ENCODE measurements at regions not wholly inside any gene's neighbourhood (a gene's known extent, or its start where the extent isn't known, plus 50 kb on each side); places are given as distances from the start of the nearest gene placed in this dataset.

GRCh38 chr12:24206621-24207020 is 257.2 kb upstream of the SOX5 start:
- H3K9ac ChIP-seq (ENCODE audit: low read length) = no peak overlapping the region
- H3K4me1 ChIP-seq (ENCODE audit: control insufficient read depth, insufficient read depth, low read length) = no peaks in the 10 kb centered on the region
- H3K27me3 ChIP-seq (ENCODE audit: control insufficient read depth, insufficient read depth, low read length) = no peaks in the 10 kb centered on the region
- no peak overlapping the region for H3K27ac ChIP-seq (ENCODE audit: low read depth, low read length)
- H3K36me3 ChIP-seq (ENCODE audit: control insufficient read depth, insufficient read depth, low read length) = no peaks in the 10 kb centered on the region
- H3K4me3 ChIP-seq (ENCODE audit: low read length) = no peak overlapping the region

- no peaks in the 10 kb centered on the region for H3K4me1 ChIP-seq (ENCODE audit: control insufficient read depth, insufficient read depth, low read length)
- no peak overlapping the region for H3K27ac ChIP-seq (ENCODE audit: low read depth, low read length)
- no peak overlapping the region for H3K4me3 ChIP-seq (ENCODE audit: low read length)
- H3K9ac ChIP-seq (ENCODE audit: low read length) = no peak overlapping the region
- H3K27me3 ChIP-seq (ENCODE audit: control insufficient read depth, insufficient read depth, low read length) = no peaks in the 10 kb centered on the region
- no peaks in the 10 kb centered on the region for H3K36me3 ChIP-seq (ENCODE audit: control insufficient read depth, insufficient read depth, low read length)
Measured at GRCh38 chr12:24201258-24201970, 251.9 kb upstream of the SOX5 start.

- H3K27ac ChIP-seq (ENCODE audit: low read depth, low read length) = no peak overlapping the region
- no peak overlapping the region for H3K9ac ChIP-seq (ENCODE audit: low read length)
- H3K27me3 ChIP-seq (ENCODE audit: control insufficient read depth, insufficient read depth, low read length) = no peaks in the 10 kb centered on the region
- no peaks in the 10 kb centered on the region for H3K36me3 ChIP-seq (ENCODE audit: control insufficient read depth, insufficient read depth, low read length)
- no peaks in the 10 kb centered on the region for H3K4me1 ChIP-seq (ENCODE audit: control insufficient read depth, insufficient read depth, low read length)
- no peak overlapping the region for H3K4me3 ChIP-seq (ENCODE audit: low read length)
Measured at GRCh38 chr12:24200010-24200409, 250.5 kb upstream of the SOX5 start.

GRCh38 chr12:24198936-24199671 is 249.6 kb upstream of the SOX5 start:
- Histone ChIP-seq H3K9ac (ENCODE audit: low read length) (no peak overlapping the region), H3K4me1 (ENCODE audit: control insufficient read depth, insufficient read depth, low read length) (no peaks in the 10 kb centered on the region), H3K27me3 (ENCODE audit: control insufficient read depth, insufficient read depth, low read length) (no peaks in the 10 kb centered on the region), H3K36me3 (ENCODE audit: control insufficient read depth, insufficient read depth, low read length) (no peaks in the 10 kb centered on the region), H3K4me3 (ENCODE audit: low read length) (no peak overlapping the region), H3K27ac (ENCODE audit: low read depth, low read length) (no peak overlapping the region)

- no peak overlapping the region for H3K27ac ChIP-seq (ENCODE audit: low read depth, low read length)
- H3K27me3 ChIP-seq (ENCODE audit: control insufficient read depth, insufficient read depth, low read length) = no peaks in the 10 kb centered on the region
- no peak overlapping the region for H3K4me3 ChIP-seq (ENCODE audit: low read length)
- H3K36me3 ChIP-seq (ENCODE audit: control insufficient read depth, insufficient read depth, low read length) = no peaks in the 10 kb centered on the region
- H3K9ac ChIP-seq (ENCODE audit: low read length) = no peak overlapping the region
- H3K4me1 ChIP-seq (ENCODE audit: control insufficient read depth, insufficient read depth, low read length) = no peaks in the 10 kb centered on the region
Measured at GRCh38 chr12:24198070-24198469, 248.6 kb upstream of the SOX5 start.

GRCh38 chr12:24197532-24197931 is 248.1 kb upstream of the SOX5 start:
- Histone ChIP-seq H3K4me3 (ENCODE audit: low read length) (no peak overlapping the region), H3K27me3 (ENCODE audit: control insufficient read depth, insufficient read depth, low read length) (no peaks in the 10 kb centered on the region), H3K27ac (ENCODE audit: low read depth, low read length) (no peak overlapping the region), H3K9ac (ENCODE audit: low read length) (no peak overlapping the region), H3K4me1 (ENCODE audit: control insufficient read depth, insufficient read depth, low read length) (no peaks in the 10 kb centered on the region), H3K36me3 (ENCODE audit: control insufficient read depth, insufficient read depth, low read length) (no peaks in the 10 kb centered on the region)

GRCh38 chr12:24195063-24195462 is 245.6 kb upstream of the SOX5 start:
- H3K27me3 ChIP-seq (ENCODE audit: control insufficient read depth, insufficient read depth, low read length) = no peaks in the 10 kb centered on the region

GRCh38 chr12:24191117-24191516 is 241.6 kb upstream of the SOX5 start:
- Histone ChIP-seq H3K9ac (ENCODE audit: low read length) (no peak overlapping the region), H3K27ac (ENCODE audit: low read depth, low read length) (no peak overlapping the region), H3K27me3 (ENCODE audit: control insufficient read depth, insufficient read depth, low read length) (no peaks in the 10 kb centered on the region), H3K4me3 (ENCODE audit: low read length) (no peak overlapping the region), H3K4me1 (ENCODE audit: control insufficient read depth, insufficient read depth, low read length) (no peaks in the 10 kb centered on the region), H3K36me3 (ENCODE audit: control insufficient read depth, insufficient read depth, low read length) (no peaks in the 10 kb centered on the region)

More at GRCh38 chr12:24195063-24195462, 245.6 kb upstream of the SOX5 start:
- Histone ChIP-seq H3K4me3 (ENCODE audit: low read length) (no peak overlapping the region), H3K4me1 (ENCODE audit: control insufficient read depth, insufficient read depth, low read length) (no peaks in the 10 kb centered on the region), H3K27ac (ENCODE audit: low read depth, low read length) (no peak overlapping the region), H3K9ac (ENCODE audit: low read length) (no peak overlapping the region), H3K36me3 (ENCODE audit: control insufficient read depth, insufficient read depth, low read length) (no peaks in the 10 kb centered on the region)

- Histone ChIP-seq H3K4me1 (ENCODE audit: control insufficient read depth, insufficient read depth, low read length) (no peaks in the 10 kb centered on the region), H3K36me3 (ENCODE audit: control insufficient read depth, insufficient read depth, low read length) (no peaks in the 10 kb centered on the region), H3K4me3 (ENCODE audit: low read length) (no peak overlapping the region), H3K27me3 (ENCODE audit: control insufficient read depth, insufficient read depth, low read length) (no peaks in the 10 kb centered on the region), H3K9ac (ENCODE audit: low read length) (no peak overlapping the region), H3K27ac (ENCODE audit: low read depth, low read length) (no peak overlapping the region)
Measured at GRCh38 chr12:24185782-24186181, 236.3 kb upstream of the SOX5 start.

GRCh38 chr12:24177889-24178288 is 228.4 kb upstream of the SOX5 start:
- H3K27me3 ChIP-seq (ENCODE audit: control insufficient read depth, insufficient read depth, low read length) = no peaks in the 10 kb centered on the region
- no peaks in the 10 kb centered on the region for H3K4me1 ChIP-seq (ENCODE audit: control insufficient read depth, insufficient read depth, low read length)
- no peaks in the 10 kb centered on the region for H3K36me3 ChIP-seq (ENCODE audit: control insufficient read depth, insufficient read depth, low read length)
- no peak overlapping the region for H3K4me3 ChIP-seq (ENCODE audit: low read length)
- H3K27ac ChIP-seq (ENCODE audit: low read depth, low read length) = no peak overlapping the region
- H3K9ac ChIP-seq (ENCODE audit: low read length) = no peak overlapping the region

- Histone ChIP-seq H3K36me3 (ENCODE audit: control insufficient read depth, insufficient read depth, low read length) (no peaks in the 10 kb centered on the region), H3K4me3 (ENCODE audit: low read length) (no peak overlapping the region), H3K4me1 (ENCODE audit: control insufficient read depth, insufficient read depth, low read length) (no peaks in the 10 kb centered on the region), H3K9ac (ENCODE audit: low read length) (no peak overlapping the region), H3K27me3 (ENCODE audit: control insufficient read depth, insufficient read depth, low read length) (no peaks in the 10 kb centered on the region), H3K27ac (ENCODE audit: low read depth, low read length) (no peak overlapping the region)
Measured at GRCh38 chr12:24175929-24176328, 226.5 kb upstream of the SOX5 start.

- Histone ChIP-seq H3K27ac (ENCODE audit: low read depth, low read length) (no peak overlapping the region), H3K9ac (ENCODE audit: low read length) (no peak overlapping the region), H3K27me3 (ENCODE audit: control insufficient read depth, insufficient read depth, low read length) (no peaks in the 10 kb centered on the region), H3K4me1 (ENCODE audit: control insufficient read depth, insufficient read depth, low read length) (no peaks in the 10 kb centered on the region), H3K4me3 (ENCODE audit: low read length) (no peak overlapping the region), H3K36me3 (ENCODE audit: control insufficient read depth, insufficient read depth, low read length) (no peaks in the 10 kb centered on the region)
Measured at GRCh38 chr12:24175284-24175683, 225.8 kb upstream of the SOX5 start.

- no peaks in the 10 kb centered on the region for H3K36me3 ChIP-seq (ENCODE audit: control insufficient read depth, insufficient read depth, low read length)
- no peaks in the 10 kb centered on the region for H3K27me3 ChIP-seq (ENCODE audit: control insufficient read depth, insufficient read depth, low read length)
- no peaks in the 10 kb centered on the region for H3K4me1 ChIP-seq (ENCODE audit: control insufficient read depth, insufficient read depth, low read length)
- H3K27ac ChIP-seq (ENCODE audit: low read depth, low read length) = no peak overlapping the region
- no peak overlapping the region for H3K9ac ChIP-seq (ENCODE audit: low read length)
- H3K4me3 ChIP-seq (ENCODE audit: low read length) = no peak overlapping the region
Measured at GRCh38 chr12:24173067-24173466, 223.6 kb upstream of the SOX5 start.
